ENCODE measurements at regions not wholly inside any gene's neighbourhood (a gene's known extent, or its start where the extent isn't known, plus 50 kb on each side); places are given as distances from the start of the nearest gene placed in this dataset.
A peak's percentile ranks its signal among the peaks of the same experiment; 100 is the strongest.
"Not testable (repeated sequence)": the region's sequence is repeated elsewhere in the genome, so short reads cannot be mapped to it uniquely, and the experiment has no call there.

- ATAC-seq (no peak), DNase-seq (ENCODE audit: low spot score) (no peak)
- intact Hi-C loops (cut with DNase I), result no loop called here
These were observed 53.5 kb downstream of the PAGE2 start for GRCh38 chrX:55142206-55142918.

GRCh38 chrX:55142919-55143310 lies 54.1 kb downstream of the PAGE2 start:
- DNase-seq (ENCODE audit: low spot score) (no peak), ATAC-seq (no peak)
- intact Hi-C loops (cut with DNase I), result no loop called here

- no peak for ATAC-seq
- intact Hi-C loops (cut with DNase I), result no loop called here
- DNase-seq (ENCODE audit: low spot score), result no peak
These were observed 54.8 kb downstream of the PAGE2 start for GRCh38 chrX:55143621-55144020.

GRCh38 chrX:55144697-55145096 lies 55.9 kb downstream of the PAGE2 start:
- ATAC-seq, result no peak
- intact Hi-C loops (cut with DNase I), result no loop called here
- DNase-seq (ENCODE audit: low spot score), result no peak

GRCh38 chrX:55149242-55149641 lies 60.4 kb downstream of the PAGE2 start:
- intact Hi-C loops (cut with DNase I), result no loop called here
- ATAC-seq (no peak), DNase-seq (ENCODE audit: low spot score) (no peak)

- no peak for ATAC-seq
- intact Hi-C loops (cut with DNase I), result no loop called here
- no peak for DNase-seq (ENCODE audit: low spot score)
These were observed 62.4 kb downstream of the PAGE2 start for GRCh38 chrX:55151199-55151598.

GRCh38 chrX:55159551-55159950 lies 60.6 kb upstream of the PAGE5 start:
- DNase-seq (ENCODE audit: low spot score) (no peak), ATAC-seq (no peak)
- intact Hi-C loops (cut with DNase I), result loop anchor here (5.0 kb wide), 1 partner anchor 1053 kb away; no protein-coding TSS in a partner anchor

- peak; percentile 92 for DNase-seq (ENCODE audit: low spot score)
- intact Hi-C loops (cut with DNase I), result no loop called here
- peak; percentile 100 for ATAC-seq
These were observed 59.2 kb upstream of the PAGE5 start for GRCh38 chrX:55160685-55161552.

- ATAC-seq (no peak), DNase-seq (ENCODE audit: low spot score) (no peak)
- intact Hi-C loops (cut with DNase I), result no loop called here
These were observed 58.6 kb upstream of the PAGE5 start for GRCh38 chrX:55161581-55161980.

- intact Hi-C loops (cut with DNase I), result no loop called here
- no peak for DNase-seq (ENCODE audit: low spot score)
- ATAC-seq, result no peak
These were observed 57.0 kb upstream of the PAGE5 start for GRCh38 chrX:55163171-55163570.

GRCh38 chrX:55165026-55165425 lies 55.1 kb upstream of the PAGE5 start:
- ATAC-seq; DNase-seq (ENCODE audit: low spot score); intact Hi-C loops (cut with DNase I): not testable (repeated sequence)

GRCh38 chrX:55167124-55167803 lies 52.9 kb upstream of the PAGE5 start:
- ATAC-seq (no peak), DNase-seq (ENCODE audit: low spot score) (no peak)
- intact Hi-C loops (cut with DNase I), result no loop called here

- ATAC-seq (no peak), DNase-seq (ENCODE audit: low spot score) (no peak)
- intact Hi-C loops (cut with DNase I), result no loop called here
These were observed 52.2 kb upstream of the PAGE5 start for GRCh38 chrX:55167901-55168300.

GRCh38 chrX:55169782-55170181 lies 50.4 kb upstream of the PAGE5 start:
- DNase-seq (ENCODE audit: low spot score) (no peak), ATAC-seq (no peak)
- intact Hi-C loops (cut with DNase I), result no loop called here
